PC-9 (cell line): ENCODE measurements at regions not wholly inside any gene's neighbourhood (a gene's known extent, or its start where the extent isn't known, plus 50 kb on each side); places are given as distances from the start of the nearest gene placed in this dataset.
A peak's percentile ranks its signal among the peaks of the same experiment; 100 is the strongest.

Experiments
- BruUV-seq: library from RNA; stranded (reverse); fragments of 400-500 nt; replicated peaks from 2 replicates; lab custom pipeline; 2021; lab: Mats Ljungman, UMichigan
- CTCF ChIA-PET: fragments of 300-600 bp; sonication (Branson Sonifier 250); formaldehyde crosslinking; loops from one replicate; lab custom pipeline; 2022; ENCODE audit warnings: antibody characterized with exemption; lab: Charles Lee
- POLR2A ChIA-PET: fragments of 300-600 bp; sonication (Branson Sonifier 250); formaldehyde crosslinking; loops from one replicate; lab custom pipeline; 2022; ENCODE audit warnings: antibody characterized with exemption; ENCODE audit not compliant: unreplicated experiment; lab: Charles Lee
- DNase-seq, 2 experiments: peaks; one replicate each; pipeline versions ENCODE4 v3.0.0 to v3.0.0-alpha.2; 2015 to 2022; ENCODE audit warnings: mixed read lengths in 1 of 2
- H2AFZ ChIP-seq: fragments of 200-600 bp; sonication (generic); 2 replicates; pipeline ENCODE4 v1.8.1; 2017; ENCODE audit warnings: antibody characterized with exemption
- H3F3A ChIP-seq: fragments of 200-600 bp; sonication (generic); 2 replicates; pipeline ENCODE4 v1.8.1; 2017; ENCODE audit warnings: antibody characterized with exemption, mild to moderate bottlenecking, low read depth; ENCODE audit not compliant: insufficient read depth
- H3K27ac ChIP-seq: fragments of 200-600 bp; sonication (generic); 2 replicates; pipeline ENCODE4 v1.6.1; 2016; ENCODE audit warnings: mixed run types
- H3K27me3 ChIP-seq: fragments of 200-600 bp; sonication (generic); 2 replicates; pipeline ENCODE4 v1.6.1; 2016; ENCODE audit warnings: low read depth, mixed run types; ENCODE audit not compliant: insufficient read depth
- H3K36me3 ChIP-seq: fragments of 200-600 bp; sonication (generic); 2 replicates; pipeline ENCODE4 v1.6.1; 2016; ENCODE audit warnings: low read depth, mixed run types
- H3K4me1 ChIP-seq: fragments of 200-600 bp; sonication (generic); replicated peaks from 2 replicates; pipeline ENCODE4 v1.6.1; 2016; ENCODE audit warnings: mixed run types; ENCODE audit not compliant: insufficient read depth
- H3K4me2 ChIP-seq: fragments of 200-600 bp; sonication (generic); 2 replicates; pipeline ENCODE4 v1.6.1; 2017; ENCODE audit warnings: mixed run types
- H3K4me3 ChIP-seq: fragments of 200-600 bp; sonication (generic); 2 replicates; pipeline ENCODE4 v1.6.1; 2016; ENCODE audit warnings: mixed run types
- H3K79me2 ChIP-seq: fragments of 200-600 bp; sonication (generic); 2 replicates; pipeline ENCODE4 v1.6.1; 2017; ENCODE audit warnings: low read depth, mixed run types
- H3K9me2 ChIP-seq: fragments of 200-600 bp; sonication (generic); 2 replicates; pipeline ENCODE4 v1.8.1; 2017; ENCODE audit warnings: mild to moderate bottlenecking; ENCODE audit not compliant: insufficient read depth
- H3K9me3 ChIP-seq: fragments of 200-600 bp; sonication (generic); 2 replicates; pipeline ENCODE4 v1.8.1; 2016; ENCODE audit warnings: low read depth; ENCODE audit not compliant: insufficient read depth
- H4K20me1 ChIP-seq: fragments of 200-600 bp; sonication (generic); 2 replicates; pipeline ENCODE4 v1.8.1; 2017; ENCODE audit not compliant: insufficient read depth
- EZH2 ChIP-seq: fragments of 200-600 bp; sonication (generic); IDR thresholded peaks from 2 replicates; pipeline ENCODE4 v1.8.0; 2017; ENCODE audit warnings: antibody characterized with exemption, low read depth
- intact Hi-C: fragments of 100-400 bp; cut with micrococcal nuclease; formaldehyde crosslinking; loops from one replicate; pipeline ENCODE4 v1.10.0; 2022; ENCODE audit not compliant: unreplicated experiment
- TF ChIP-seq, protein P1 (sequence below): fragments of 200-600 bp; sonication (generic); conservative IDR thresholded peaks from 2 replicates; pipeline ENCODE4 v1.6.1; 2017; ENCODE audit warnings: mixed run types, antibody characterized with exemption, mild to moderate bottlenecking, moderate library complexity

DNA sequence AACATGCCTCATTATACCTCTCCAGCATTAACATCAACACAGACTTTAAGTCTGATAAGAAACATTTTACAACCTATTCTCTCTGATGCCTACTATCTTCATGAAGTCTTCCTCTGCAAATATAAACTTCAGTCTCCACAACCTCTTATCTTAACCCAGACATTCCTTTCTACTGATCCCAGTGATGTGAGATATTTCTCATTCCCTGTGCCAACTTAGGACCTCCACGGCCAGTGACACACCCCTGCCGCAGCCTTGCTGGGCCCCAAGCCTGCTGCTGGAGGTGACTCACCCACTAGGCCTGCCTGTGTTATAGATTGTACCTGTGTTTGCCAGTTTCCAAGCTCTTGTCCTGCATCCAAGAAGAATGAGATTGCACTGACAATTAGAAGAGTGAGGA lies 734.5 kb upstream of the CADM2 start:
- POLR2A ChIA-PET = no interaction called here
- H3K27me3 ChIP-seq = no peaks in the 10 kb centered on the region
- H3F3A ChIP-seq = no peaks in the 10 kb centered on the region
- H3K4me2 ChIP-seq = no peak overlapping the region
- H3K9me2 ChIP-seq = no peaks in the 10 kb centered on the region
- intact Hi-C loops = no loop called here
- H3K4me3 ChIP-seq = no peak overlapping the region
- H4K20me1 ChIP-seq = no peaks in the 10 kb centered on the region
- no TSS peak for BruUV-seq
- no peak overlapping the region for H3K27ac ChIP-seq
- TF ChIP-seq, protein P1, sequence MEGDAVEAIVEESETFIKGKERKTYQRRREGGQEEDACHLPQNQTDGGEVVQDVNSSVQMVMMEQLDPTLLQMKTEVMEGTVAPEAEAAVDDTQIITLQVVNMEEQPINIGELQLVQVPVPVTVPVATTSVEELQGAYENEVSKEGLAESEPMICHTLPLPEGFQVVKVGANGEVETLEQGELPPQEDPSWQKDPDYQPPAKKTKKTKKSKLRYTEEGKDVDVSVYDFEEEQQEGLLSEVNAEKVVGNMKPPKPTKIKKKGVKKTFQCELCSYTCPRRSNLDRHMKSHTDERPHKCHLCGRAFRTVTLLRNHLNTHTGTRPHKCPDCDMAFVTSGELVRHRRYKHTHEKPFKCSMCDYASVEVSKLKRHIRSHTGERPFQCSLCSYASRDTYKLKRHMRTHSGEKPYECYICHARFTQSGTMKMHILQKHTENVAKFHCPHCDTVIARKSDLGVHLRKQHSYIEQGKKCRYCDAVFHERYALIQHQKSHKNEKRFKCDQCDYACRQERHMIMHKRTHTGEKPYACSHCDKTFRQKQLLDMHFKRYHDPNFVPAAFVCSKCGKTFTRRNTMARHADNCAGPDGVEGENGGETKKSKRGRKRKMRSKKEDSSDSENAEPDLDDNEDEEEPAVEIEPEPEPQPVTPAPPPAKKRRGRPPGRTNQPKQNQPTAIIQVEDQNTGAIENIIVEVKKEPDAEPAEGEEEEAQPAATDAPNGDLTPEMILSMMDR = no peak
- TF ChIP-seq EZH2 = no peak
- no peaks in the 10 kb centered on the region for H3K4me1 ChIP-seq
- H3K36me3 ChIP-seq = no peaks in the 10 kb centered on the region
- no peak overlapping the region for H2AFZ ChIP-seq
- CTCF ChIA-PET = no interaction called here
- no peaks in the 10 kb centered on the region; the same call in 1 of the 2 replicates for H3K9me3 ChIP-seq
- DNase-seq = no peak
- no peaks in the 10 kb centered on the region for H3K79me2 ChIP-seq

DNA sequence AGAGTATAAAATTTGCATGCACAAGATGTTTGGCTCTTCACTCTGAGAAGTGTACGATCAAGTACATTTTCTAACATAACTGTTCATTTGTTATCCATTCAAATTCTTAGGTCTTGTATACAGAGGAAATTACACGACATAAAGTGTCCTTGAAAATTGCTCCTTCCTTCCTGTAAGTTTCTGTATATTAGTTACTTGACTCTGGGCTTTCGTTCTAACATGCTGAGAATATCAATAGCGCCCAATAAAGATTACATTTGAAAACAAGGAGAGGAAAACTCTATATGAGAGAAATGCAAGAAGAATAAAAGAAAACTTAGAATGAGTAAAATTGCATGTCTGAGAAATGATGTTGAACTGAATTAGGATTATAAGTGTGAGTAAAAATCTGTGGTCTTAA lies 722.5 kb upstream of the CADM2 start:
- intact Hi-C loops = no loop called here

DNA sequence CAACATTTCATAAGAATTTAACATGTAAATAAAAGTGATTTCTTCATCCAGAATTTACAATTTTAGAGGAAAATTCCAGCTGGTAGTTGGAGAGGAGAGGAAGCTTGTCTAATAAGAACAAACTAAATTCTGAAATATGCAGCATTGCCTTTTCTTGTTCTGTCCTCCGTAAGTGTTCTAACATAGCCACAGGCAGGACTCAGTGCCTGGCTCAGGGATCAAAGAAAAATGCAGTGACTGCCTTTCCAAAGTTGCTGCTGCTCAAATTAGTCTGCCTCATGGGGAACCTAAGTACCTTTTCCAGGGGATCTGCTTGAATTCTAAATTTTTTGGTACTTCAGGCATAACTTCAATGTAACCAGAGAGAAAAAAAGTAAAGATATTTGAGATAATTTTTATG lies 713.0 kb upstream of the CADM2 start:
- H3K9me3 ChIP-seq = no peaks in the 10 kb centered on the region
- H2AFZ ChIP-seq = no peak overlapping the region
- H3K9me2 ChIP-seq = no peaks in the 10 kb centered on the region
- H3K79me2 ChIP-seq = no peaks in the 10 kb centered on the region
- no peaks in the 10 kb centered on the region for H3K4me1 ChIP-seq
- ChIA-PET CTCF (no interaction called here), POLR2A (no interaction called here)
- no peak overlapping the region for H3K4me3 ChIP-seq
- H3K4me2 ChIP-seq = no peak overlapping the region
- no peak for TF ChIP-seq EZH2
- TF ChIP-seq, protein P1 = no peak
- intact Hi-C loops = no loop called here
- no peak for DNase-seq
- no peak overlapping the region for H3K27ac ChIP-seq
- no peaks in the 10 kb centered on the region for H3K36me3 ChIP-seq
- no TSS peak for BruUV-seq
- no peaks in the 10 kb centered on the region for H4K20me1 ChIP-seq
- no peaks in the 10 kb centered on the region for H3K27me3 ChIP-seq
- no peaks in the 10 kb centered on the region for H3F3A ChIP-seq

More for the DNA sequence above, 722.5 kb upstream of the CADM2 start:
- Histone ChIP-seq H2AFZ (peak overlapping the region; percentile 60; the same call in 1 of the 2 replicates), H3K36me3 (no peaks in the 10 kb centered on the region), H3K4me2 (no peak overlapping the region), H4K20me1 (no peaks in the 10 kb centered on the region), H3K27ac (no peak overlapping the region), H3F3A (no peaks in the 10 kb centered on the region), H3K79me2 (no peaks in the 10 kb centered on the region), H3K9me2 (no peaks in the 10 kb centered on the region), H3K4me3 (no peak overlapping the region; the same call in 1 of the 2 replicates), H3K9me3 (no peaks in the 10 kb centered on the region; the same call in 1 of the 2 replicates), H3K27me3 (no peaks in the 10 kb centered on the region), H3K4me1 (no peaks in the 10 kb centered on the region)
- TF ChIP-seq, protein P1 = no peak
- no peak for TF ChIP-seq EZH2
- CTCF ChIA-PET = no interaction called here
- POLR2A ChIA-PET = no interaction called here
- BruUV-seq = no TSS peak
- DNase-seq = no peak
